ENCODE measurements at regions not wholly inside any gene's neighbourhood (a gene's known extent, or its start where the extent isn't known, plus 50 kb on each side); places are given as distances from the start of the nearest gene placed in this dataset.

DNA sequence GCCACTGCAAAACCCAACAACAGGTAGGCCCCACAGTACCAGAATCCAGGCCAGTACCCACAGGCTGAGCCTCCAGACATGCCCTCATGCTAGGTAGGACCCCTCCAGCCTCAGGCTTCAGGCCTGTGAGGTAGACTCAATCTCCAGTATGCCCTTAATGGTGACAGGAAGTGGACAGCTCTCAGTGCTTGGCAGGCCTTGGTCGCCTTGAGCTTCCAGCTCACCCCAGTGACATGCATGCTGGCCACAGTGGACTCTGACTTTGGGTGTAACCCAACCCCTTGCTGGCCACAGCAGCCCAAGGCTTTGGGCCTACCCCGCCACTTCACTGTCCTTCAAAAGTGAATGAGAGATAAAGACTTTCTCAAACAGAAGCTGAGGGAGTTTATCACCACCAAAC, 324.2 kb downstream of the ANTXR2 start:
- Histone ChIP-seq H3K79me2 (ENCODE audit: insufficient read depth, low read length) (no peaks in the 10 kb centered on the region), H3K4me1 (ENCODE audit: insufficient read depth, low read length) (no peaks in the 10 kb centered on the region), H3K27ac (ENCODE audit: low read depth, low read length) (no peak overlapping the region), H3K9ac (ENCODE audit: low read length) (no peak overlapping the region), H2AFZ (ENCODE audit: low read depth, low read length) (no peak overlapping the region), H3K36me3 (ENCODE audit: insufficient read depth, low read length) (no peaks in the 10 kb centered on the region), H3K4me3 (ENCODE audit: insufficient read depth, low read depth, low read length) (no peak overlapping the region), H3K4me2 (ENCODE audit: low read length) (no peak overlapping the region), H3K27me3 (ENCODE audit: insufficient read depth, low read length) (no peaks in the 10 kb centered on the region), H3K9me3 (ENCODE audit: insufficient read depth, low read depth, low read length) (no peaks in the 10 kb centered on the region), H4K20me1 (ENCODE audit: insufficient read depth, low read length) (no peaks in the 10 kb centered on the region)
- DNase-seq (ENCODE audit: low read depth), result no peak
- no peak for FAIRE-seq
- no peaks in the 10 kb centered on the region for H3K27me3 Mint-ChIP-seq (ENCODE audit: low read depth, unreplicated experiment)
- TF ChIP-seq EZH2 (IDR thresholded peaks at IDR 0.05; ENCODE audit: insufficient read depth, low read length), result no peak
- TF ChIP-seq, protein P1, sequence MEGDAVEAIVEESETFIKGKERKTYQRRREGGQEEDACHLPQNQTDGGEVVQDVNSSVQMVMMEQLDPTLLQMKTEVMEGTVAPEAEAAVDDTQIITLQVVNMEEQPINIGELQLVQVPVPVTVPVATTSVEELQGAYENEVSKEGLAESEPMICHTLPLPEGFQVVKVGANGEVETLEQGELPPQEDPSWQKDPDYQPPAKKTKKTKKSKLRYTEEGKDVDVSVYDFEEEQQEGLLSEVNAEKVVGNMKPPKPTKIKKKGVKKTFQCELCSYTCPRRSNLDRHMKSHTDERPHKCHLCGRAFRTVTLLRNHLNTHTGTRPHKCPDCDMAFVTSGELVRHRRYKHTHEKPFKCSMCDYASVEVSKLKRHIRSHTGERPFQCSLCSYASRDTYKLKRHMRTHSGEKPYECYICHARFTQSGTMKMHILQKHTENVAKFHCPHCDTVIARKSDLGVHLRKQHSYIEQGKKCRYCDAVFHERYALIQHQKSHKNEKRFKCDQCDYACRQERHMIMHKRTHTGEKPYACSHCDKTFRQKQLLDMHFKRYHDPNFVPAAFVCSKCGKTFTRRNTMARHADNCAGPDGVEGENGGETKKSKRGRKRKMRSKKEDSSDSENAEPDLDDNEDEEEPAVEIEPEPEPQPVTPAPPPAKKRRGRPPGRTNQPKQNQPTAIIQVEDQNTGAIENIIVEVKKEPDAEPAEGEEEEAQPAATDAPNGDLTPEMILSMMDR (IDR thresholded peaks at IDR 0.05; ENCODE audit: insufficient read depth, low read depth, low read length), result no peak
- peaks cover 2% of the 10 kb centered on the region for H3K4me1 Mint-ChIP-seq (ENCODE audit: low read depth, unreplicated experiment)
- no peak overlapping the region for H3K27ac Mint-ChIP-seq (ENCODE audit: unreplicated experiment)
- no peaks in the 10 kb centered on the region for H3K36me3 Mint-ChIP-seq (ENCODE audit: low read depth, unreplicated experiment)
- peaks cover 3% of the 10 kb centered on the region for H3K9me3 Mint-ChIP-seq (ENCODE audit: unreplicated experiment)
- no peak overlapping the region for H3K4me3 Mint-ChIP-seq (ENCODE audit: unreplicated experiment)

DNA sequence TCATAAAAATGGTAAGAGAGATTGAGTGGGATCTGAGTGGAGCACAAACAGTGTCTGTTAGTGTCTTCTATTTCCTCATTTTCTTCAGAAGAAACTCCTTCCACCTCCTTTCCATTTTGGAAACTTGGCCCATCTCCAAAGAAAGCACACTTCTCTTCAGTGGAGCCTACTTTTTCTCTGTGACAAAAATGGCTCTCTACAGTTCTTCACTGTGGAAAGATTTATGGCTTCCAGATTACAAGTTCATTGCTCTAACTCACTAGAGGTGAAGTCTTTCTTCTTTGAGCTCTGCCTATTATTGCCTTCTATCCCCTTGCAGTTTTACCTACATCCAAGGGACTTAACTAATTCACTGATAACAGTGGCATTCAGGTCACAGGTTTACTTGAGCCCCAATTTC, 325.8 kb downstream of the ANTXR2 start:
- no peaks in the 10 kb centered on the region for H3K9me3 ChIP-seq (ENCODE audit: insufficient read depth, low read depth, low read length)
- H3K4me2 ChIP-seq (ENCODE audit: low read length), result no peak overlapping the region
- H3K36me3 Mint-ChIP-seq (ENCODE audit: low read depth, unreplicated experiment), result no peaks in the 10 kb centered on the region
- no peak overlapping the region for H3K4me3 ChIP-seq (ENCODE audit: insufficient read depth, low read depth, low read length)
- H3K4me1 ChIP-seq (ENCODE audit: insufficient read depth, low read length), result no peaks in the 10 kb centered on the region
- no peak overlapping the region for H3K27ac ChIP-seq (ENCODE audit: low read depth, low read length)
- H4K20me1 ChIP-seq (ENCODE audit: insufficient read depth, low read length), result no peaks in the 10 kb centered on the region
- H2AFZ ChIP-seq (ENCODE audit: low read depth, low read length), result no peak overlapping the region
- no peak overlapping the region for H3K9ac ChIP-seq (ENCODE audit: low read length)
- H3K79me2 ChIP-seq (ENCODE audit: insufficient read depth, low read length), result no peaks in the 10 kb centered on the region
- no peaks in the 10 kb centered on the region for H3K27me3 Mint-ChIP-seq (ENCODE audit: low read depth, unreplicated experiment)
- H3K4me3 Mint-ChIP-seq (ENCODE audit: unreplicated experiment), result no peak overlapping the region
- H3K9me3 Mint-ChIP-seq (ENCODE audit: unreplicated experiment), result peaks cover 3% of the 10 kb centered on the region
- no peaks in the 10 kb centered on the region for H3K27me3 ChIP-seq (ENCODE audit: insufficient read depth, low read length)
- DNase-seq (ENCODE audit: low read depth), result no peak
- TF ChIP-seq, protein P1 (IDR thresholded peaks at IDR 0.05; ENCODE audit: insufficient read depth, low read depth, low read length), result no peak
- TF ChIP-seq EZH2 (IDR thresholded peaks at IDR 0.05; ENCODE audit: insufficient read depth, low read length), result no peak
- no peaks in the 10 kb centered on the region for H3K36me3 ChIP-seq (ENCODE audit: insufficient read depth, low read length)
- H3K27ac Mint-ChIP-seq (ENCODE audit: unreplicated experiment), result no peak overlapping the region
- peaks cover 2% of the 10 kb centered on the region for H3K4me1 Mint-ChIP-seq (ENCODE audit: low read depth, unreplicated experiment)
- FAIRE-seq, result no peak

DNA sequence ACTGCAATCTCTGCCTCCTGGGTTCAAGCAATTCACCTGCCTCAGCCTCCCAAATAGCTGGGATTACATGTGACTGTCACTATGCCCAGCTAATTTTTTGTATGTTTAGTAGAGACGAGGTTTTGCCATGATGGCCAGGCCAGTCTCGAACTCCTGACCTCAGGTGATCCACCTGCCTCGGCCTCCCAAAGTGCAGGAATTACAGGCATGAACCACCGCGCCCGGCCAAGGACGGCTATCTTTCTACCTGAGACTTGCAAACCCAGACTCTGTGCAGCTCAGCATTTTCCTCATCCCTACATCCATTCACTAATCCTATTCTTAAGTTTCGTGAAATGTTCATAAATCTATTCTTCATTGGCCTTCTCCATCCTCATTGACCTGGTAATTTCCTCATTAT, 330.0 kb downstream of the ANTXR2 start:
- no peak overlapping the region for H3K4me3 Mint-ChIP-seq (ENCODE audit: unreplicated experiment)
- Histone ChIP-seq H3K9ac (ENCODE audit: low read length) (no peak overlapping the region), H3K9me3 (ENCODE audit: insufficient read depth, low read depth, low read length) (no peaks in the 10 kb centered on the region), H3K36me3 (ENCODE audit: insufficient read depth, low read length) (no peaks in the 10 kb centered on the region), H3K27me3 (ENCODE audit: insufficient read depth, low read length) (no peaks in the 10 kb centered on the region), H3K4me3 (ENCODE audit: insufficient read depth, low read depth, low read length) (no peak overlapping the region), H4K20me1 (ENCODE audit: insufficient read depth, low read length) (no peaks in the 10 kb centered on the region), H3K4me2 (ENCODE audit: low read length) (no peak overlapping the region), H3K79me2 (ENCODE audit: insufficient read depth, low read length) (no peaks in the 10 kb centered on the region), H3K27ac (ENCODE audit: low read depth, low read length) (no peak overlapping the region), H3K4me1 (ENCODE audit: insufficient read depth, low read length) (no peaks in the 10 kb centered on the region), H2AFZ (ENCODE audit: low read depth, low read length) (no peak overlapping the region)
- FAIRE-seq (no peak), DNase-seq (ENCODE audit: low read depth) (no peak)
- H3K36me3 Mint-ChIP-seq (ENCODE audit: low read depth, unreplicated experiment), result no peaks in the 10 kb centered on the region
- no peaks in the 10 kb centered on the region for H3K27me3 Mint-ChIP-seq (ENCODE audit: low read depth, unreplicated experiment)
- H3K9me3 Mint-ChIP-seq (ENCODE audit: unreplicated experiment), result no peaks in the 10 kb centered on the region
- H3K4me1 Mint-ChIP-seq (ENCODE audit: low read depth, unreplicated experiment), result peaks cover 2% of the 10 kb centered on the region
- no peak overlapping the region for H3K27ac Mint-ChIP-seq (ENCODE audit: unreplicated experiment)
- TF ChIP-seq, protein P1 (IDR thresholded peaks at IDR 0.05; ENCODE audit: insufficient read depth, low read depth, low read length), result no peak
- no peak for TF ChIP-seq EZH2 (IDR thresholded peaks at IDR 0.05; ENCODE audit: insufficient read depth, low read length)

All from astrocyte (in vitro differentiated cells and primary cell).